Stimulated activated CD8-positive, alpha-beta memory T cell treated with anti-CD3 and anti-CD28 coated beads, Interleukin-15, amount 100 ng/mL, for 4 hours (primary cell): ENCODE measurements at regions not wholly inside any gene's neighbourhood (a gene's known extent, or its start where the extent isn't known, plus 50 kb on each side); places are given as distances from the start of the nearest gene placed in this dataset.
"Not testable (repeated sequence)": the region's sequence is repeated elsewhere in the genome, so short reads cannot be mapped to it uniquely, and the experiment has no call there.

ENCODE experiments used
- DNase-seq, 2 donors: peaks; one replicate each; pipeline ENCODE4 v3.0.0-alpha.2; 2020; ENCODE audit warnings: low read depth in 2 of 2

DNA sequence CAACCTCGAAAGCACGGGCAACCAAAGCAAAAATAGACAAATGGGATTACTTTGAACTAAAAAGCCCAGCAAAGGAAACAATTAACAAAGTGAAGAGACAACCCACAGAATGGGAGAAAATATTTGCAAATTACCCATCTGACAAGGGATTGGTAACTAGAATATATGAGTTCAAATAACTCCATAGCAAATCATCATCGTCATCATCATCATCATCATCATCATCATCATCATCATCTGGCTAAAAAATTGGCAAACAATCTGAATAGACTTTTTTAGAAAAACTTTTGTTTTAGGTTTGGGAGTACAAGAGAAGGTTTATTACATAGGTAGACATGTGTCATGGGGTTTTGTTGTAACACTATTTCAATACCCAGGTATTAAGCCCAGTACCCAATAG, 1239.3 kb upstream of the FAM98A start:
- DNase-seq = no peak

DNA sequence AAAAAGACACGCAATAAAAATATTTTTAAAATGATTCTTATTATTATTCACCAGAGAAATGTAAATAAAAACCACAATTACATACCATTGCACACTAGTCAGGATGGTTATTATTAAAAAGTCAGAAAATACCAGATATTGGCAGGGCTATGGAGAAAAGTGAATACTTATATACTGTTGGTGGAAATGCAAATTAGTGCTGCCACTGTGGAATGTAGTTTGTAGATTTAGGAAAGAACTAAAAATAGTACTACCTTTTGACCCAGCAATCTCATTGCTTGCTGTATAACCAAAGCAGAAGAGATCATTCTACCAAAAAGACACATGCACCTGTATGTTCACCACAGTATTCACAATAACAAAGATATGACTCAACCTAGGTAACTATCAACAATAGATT, 1237.3 kb upstream of the FAM98A start:
- no peak for DNase-seq

DNA sequence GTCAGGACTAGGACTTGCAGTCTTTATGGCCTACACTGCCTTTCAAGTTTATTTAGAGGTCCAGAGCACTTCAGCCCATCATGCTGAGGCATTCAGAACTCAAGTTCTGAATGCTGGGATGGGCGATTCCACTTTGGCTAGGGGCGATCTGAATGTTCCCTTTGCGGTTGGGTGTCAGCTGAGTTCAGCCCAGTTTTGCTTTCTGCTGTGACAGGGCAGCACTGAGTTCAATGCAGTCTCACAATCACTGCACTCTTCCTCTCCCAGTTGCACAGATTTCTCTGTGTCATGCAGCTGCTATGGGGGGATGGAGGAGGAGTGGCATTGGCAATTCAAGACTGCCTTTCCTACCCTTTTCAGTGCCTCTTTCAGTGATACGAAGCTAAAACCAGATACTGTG, 1232.0 kb upstream of the FAM98A start:
- DNase-seq = no peak

DNA sequence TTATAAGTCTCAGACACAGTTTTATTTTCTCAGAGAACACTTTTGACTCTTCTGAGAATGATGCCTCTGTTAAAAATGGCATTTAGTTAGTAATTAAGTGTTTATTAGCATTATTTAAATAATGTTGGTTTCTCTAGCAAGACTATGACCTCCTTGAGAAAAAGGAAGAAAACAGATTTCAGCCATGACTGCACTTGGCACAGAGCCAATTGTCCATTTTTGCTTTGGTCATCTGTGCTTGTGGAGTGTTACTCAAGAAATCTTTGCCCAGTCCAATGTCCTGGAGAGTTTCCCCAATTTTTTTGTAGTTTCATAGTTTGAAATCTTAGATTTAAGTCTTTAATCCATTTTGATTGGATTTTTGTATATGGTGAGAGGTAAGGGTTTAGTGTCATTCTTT, 1229.4 kb upstream of the FAM98A start:
- DNase-seq = no peak

DNA sequence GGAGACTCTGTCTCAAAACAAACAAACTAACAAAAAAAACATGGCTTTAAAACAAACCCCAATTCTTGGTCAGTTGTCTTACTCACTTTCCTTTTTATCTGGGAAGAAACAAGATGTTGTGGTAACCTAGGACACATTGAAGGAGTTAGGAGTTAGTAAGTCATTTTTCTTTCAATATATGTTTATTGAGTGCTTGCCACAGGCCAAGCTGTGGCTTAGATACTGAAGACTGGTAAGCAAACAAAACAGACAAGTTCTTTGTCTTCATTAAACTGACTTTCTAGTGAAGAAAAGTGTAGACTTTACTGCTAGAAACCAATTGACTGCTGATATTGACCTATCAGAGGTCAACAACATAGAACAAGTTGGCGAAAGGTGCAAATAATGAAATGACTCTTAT, 1228.3 kb upstream of the FAM98A start:
- DNase-seq = no peak

DNA sequence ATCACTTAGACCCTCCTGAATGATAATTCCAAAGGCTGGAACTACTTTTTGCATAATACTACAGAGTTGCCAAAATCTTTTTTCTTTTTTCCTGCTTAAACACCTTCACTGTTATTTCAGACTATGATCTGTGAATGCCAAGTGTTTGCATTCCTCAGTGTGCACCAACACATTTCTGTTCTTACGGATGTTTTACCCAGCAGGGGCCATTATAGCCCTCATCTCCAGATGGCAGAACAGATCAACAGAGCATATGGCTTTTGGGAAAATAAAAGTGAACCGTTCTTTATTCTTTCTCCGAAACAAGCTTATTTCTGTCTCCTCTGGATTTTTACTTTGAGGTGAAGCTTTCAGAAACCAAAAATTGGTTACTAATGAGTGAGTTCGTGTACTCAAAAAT, 1226.6 kb upstream of the FAM98A start:
- no peak for DNase-seq

DNA sequence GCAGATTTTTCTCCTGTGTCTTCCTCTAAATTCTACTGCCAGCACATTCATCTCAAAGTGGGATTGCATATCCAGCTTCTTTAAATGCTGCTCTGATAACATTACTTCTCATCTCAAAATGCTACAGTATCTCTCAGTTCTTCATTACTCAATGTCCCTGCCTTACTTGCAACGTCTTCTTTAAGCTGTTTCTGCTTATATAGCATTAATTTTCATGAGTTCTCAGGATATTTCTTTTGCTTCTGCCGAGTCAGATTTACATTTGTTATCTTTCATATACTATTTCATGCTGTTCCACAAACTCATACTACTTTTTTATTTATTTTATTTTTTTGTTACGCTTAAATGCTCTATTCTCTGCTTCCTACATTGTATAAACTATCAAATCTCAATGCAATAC, 1223.5 kb upstream of the FAM98A start:
- no peak for DNase-seq

DNA sequence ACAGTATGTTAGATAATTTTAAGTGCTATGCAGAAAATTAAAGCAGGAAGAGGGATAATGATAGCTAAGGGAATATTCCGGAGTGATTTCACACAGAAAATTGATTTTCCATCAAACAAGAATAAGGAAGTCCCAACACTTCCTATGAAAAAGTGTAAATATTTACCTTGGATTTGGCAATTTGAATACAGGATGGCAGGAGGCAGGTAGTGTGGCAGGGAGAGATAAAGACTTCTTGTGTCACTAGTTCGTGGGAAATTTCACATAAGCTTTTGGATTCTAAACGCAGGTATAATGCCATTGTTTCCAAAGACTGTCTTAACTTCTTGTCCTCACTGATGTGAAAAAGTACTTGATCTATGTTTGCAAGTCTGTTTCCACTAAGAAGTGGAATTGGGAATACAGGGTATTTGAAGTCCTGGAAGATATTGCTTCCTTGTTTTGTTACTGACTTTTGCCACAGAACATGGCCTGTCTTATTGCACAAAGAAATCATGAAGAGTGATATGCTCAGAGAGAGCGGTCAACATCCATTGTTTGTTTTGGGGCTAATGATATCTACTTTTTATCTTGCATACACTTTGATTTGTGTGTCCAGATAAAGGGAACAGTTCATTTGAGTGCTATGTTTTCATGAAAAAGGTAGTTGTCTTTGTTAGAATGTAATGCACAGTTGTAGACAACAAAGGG, 1216.1 kb upstream of the FAM98A start:
- no peak for DNase-seq

DNA sequence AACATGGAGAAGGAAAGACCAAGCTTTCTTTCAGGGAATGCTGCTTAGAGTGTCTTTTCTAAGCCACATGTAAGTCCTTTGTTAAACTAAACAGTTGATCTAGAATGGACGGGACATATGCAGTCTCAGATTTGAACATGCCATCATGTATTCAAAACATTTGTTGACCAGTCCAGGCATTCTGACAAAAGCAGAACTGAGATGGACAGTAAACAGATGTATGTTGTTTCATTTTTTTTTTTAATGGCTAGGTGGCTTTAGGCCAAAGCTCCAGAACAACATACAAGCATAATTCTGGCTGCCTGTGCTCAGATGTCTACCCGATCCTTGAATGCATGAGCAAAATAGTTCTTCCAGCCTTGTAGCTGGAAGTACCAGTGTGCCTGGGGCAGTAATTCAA, 1211.4 kb upstream of the FAM98A start:
- DNase-seq = no peak

DNA sequence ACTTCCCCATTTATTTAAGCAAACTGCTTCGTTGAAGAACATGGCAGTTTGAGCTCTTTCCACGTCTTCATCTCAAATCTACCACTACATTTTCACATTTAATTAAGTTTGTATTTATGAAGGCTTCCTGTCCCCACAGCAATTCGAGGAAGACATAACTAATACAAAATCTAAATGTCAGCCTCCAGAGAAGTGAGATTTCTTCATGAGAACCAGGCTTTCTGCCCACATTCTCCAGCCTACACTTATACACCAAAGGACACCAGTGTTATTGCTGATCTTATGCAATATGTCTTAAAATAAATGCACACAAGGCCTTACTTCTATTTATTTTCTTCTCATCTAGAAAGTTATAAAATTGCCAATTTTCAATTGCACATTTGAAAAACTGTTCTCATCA, 1209.3 kb upstream of the FAM98A start:
- no peak for DNase-seq

DNA sequence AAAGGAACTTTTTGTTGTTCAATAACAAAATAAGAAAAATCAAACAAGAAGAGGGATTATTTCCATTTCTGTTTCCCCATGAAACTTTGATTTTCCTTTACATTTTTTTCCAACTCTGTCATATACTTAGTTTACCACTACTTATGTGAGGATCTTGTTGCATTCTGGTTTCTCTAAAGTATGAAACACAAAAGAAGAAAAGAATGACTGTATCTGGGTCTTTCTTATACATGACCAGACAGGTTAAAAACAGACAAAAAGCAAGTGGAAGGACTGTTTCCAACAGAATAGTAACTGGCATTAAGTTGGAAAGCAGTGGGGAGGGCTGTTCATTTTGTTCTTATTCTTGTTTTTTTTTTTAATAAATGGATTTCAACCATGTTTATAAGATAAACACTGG, 1207.8 kb upstream of the FAM98A start:
- DNase-seq = no peak

DNA sequence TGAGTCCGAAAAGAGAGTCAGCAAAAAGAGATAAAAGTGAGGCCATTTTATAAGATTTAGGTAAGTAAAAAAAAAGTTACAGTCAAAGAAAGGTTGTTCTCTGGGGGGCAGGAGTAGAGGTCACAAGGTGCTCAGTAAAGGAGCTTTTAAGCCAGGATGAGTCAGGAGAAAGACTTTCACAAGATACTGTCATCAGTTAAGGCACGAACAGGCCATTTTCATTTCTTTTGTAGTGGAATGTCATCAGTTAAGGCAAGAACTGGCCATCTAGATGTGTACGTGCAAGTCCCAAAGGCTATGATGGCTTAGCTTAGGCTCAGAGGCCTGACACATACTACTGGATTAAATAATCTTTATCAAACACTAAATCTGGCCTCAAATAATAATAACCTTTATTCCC, 1207.3 kb upstream of the FAM98A start:
- DNase-seq = no peak

DNA sequence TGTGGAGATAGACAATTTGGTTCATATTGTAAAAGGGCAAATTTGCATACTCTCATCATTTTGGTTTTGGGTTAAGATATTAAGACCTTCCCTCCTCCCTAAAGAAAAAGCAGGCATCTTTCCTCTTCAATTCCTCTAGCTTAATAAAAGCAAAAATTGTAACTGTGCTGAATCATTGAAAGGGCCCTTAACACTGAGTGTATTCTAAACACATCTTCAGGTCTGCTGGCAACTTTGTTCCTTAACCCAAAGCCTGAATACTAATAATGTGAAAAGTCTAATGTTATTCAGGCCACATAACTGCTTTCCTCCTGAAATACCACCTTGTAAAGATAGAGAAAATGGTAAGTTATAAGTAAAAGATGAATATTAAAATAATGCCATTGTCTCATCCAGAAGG, 1200.5 kb upstream of the FAM98A start:
- no peak for DNase-seq

DNA sequence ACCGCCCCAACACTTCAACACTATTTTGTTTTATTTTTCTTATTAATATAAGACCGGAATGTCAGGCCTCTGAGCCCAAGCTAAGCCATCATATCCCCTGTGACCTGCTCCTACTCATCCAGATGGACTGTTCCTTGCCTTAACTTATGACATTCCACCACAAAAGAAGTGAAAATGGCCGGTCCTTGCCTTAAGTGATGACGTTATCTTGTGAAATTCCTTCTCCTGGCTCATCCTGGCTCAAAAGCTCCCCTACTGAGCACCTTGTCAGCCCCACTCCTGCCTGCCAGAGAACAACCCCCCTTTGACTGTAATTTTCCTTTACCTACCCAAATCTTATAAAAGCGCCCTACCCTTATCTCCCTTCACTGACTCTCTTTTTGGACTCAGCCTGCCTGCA, 1196.5 kb upstream of the FAM98A start:
- not testable (repeated sequence) for DNase-seq

DNA sequence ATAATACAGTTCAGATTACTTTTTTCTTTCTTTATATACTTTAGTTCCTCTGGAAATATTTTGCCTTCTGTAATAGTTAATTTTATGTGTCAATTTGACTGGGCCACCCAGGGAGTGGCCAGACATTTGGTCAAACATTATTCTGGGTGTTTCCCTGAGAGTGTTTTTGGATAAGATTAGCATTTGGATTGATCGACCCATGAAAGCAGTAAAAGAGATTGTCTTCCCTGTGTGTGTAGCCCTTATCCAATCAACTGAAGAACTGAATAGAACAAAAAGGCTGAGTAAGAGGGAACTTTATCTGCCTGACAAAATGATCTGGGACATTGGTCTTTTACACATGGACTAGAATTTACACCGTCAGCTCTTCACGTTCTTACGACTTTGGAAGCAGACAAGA, 1190.1 kb upstream of the FAM98A start:
- DNase-seq = no peak

DNA sequence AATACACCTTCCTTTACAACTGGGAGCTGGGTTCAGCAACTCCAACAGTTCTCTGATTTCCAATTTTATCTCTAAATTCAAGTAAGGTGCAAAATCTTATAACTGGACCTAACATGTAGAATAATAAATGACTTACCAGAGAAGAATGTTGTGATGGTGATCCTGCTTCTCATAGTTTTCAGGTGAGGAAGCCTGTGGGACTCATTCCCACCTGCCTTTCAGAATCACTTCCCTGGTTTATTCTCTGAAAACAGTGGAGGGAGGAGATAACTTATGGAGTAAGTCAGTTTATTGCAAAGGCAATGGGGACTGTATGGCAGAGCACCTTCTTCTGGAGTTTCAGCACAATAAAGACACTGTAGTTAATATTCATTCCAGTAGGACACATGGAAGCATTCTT, 1188.2 kb upstream of the FAM98A start:
- no peak for DNase-seq

DNA sequence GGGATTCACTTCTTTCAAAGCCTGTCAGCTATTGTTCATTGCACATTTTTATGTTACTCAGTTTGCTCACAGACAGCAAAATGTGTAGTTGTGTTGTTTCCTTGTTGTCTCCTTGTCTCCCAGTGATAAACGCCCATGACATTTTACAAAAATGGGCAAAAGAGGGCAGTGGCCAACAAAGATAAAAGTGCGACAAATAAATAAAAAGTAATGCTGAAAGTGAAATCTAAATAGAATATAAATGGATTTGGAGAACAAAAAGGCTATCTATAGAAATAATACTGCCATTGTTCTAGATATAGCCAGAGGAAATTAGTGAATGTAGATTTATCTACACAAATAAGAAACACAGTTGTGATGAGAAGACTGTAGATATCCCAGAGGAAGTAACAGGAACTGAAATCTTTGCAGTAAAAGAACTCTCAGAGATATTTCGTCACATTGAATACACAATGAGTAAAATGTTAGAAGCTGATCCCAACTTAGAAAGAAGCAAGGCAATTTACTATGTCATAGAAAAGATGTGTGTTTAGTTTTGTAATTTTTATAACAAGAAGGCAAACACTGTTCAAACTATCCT, 1186.2 kb upstream of the FAM98A start:
- DNase-seq = no peak

DNA sequence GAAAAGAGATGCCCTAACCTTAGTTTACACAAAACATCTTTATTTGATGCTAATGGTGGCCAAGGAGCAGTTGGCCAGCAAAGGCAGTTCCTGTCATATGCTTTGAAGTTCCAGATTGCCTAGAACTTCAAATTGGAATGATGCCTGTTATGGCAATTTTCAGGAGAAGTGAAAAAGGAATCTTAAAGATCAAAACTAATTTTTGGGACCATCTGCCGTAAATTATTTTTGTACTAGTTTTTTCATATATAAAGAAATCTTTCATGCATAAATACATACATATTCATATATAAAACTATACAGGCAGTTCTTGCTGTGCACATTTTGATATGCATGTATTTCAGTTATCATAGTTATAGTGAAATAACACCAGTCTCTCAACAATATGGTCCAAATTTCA, 1185.6 kb upstream of the FAM98A start:
- no peak for DNase-seq

DNA sequence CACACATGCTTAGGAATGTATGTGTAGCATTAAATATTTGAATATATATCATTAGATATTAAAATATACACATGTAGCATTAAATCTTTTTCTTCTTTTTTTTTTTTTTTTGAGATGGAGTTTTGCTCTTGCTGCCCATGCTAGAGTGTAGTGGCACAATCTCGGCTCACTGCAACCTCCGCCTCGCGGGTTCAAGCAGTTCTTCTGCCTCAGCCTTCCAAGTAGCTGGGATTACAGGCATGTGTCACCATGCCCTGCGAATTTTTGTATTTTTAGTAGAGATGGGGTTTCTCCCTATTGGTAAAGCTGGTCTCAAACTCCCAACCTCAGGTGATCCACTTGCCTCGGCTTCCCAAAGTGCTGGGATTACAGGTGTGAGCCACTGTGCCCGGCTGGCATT, 1151.6 kb upstream of the FAM98A start:
- not testable (repeated sequence) for DNase-seq

DNA sequence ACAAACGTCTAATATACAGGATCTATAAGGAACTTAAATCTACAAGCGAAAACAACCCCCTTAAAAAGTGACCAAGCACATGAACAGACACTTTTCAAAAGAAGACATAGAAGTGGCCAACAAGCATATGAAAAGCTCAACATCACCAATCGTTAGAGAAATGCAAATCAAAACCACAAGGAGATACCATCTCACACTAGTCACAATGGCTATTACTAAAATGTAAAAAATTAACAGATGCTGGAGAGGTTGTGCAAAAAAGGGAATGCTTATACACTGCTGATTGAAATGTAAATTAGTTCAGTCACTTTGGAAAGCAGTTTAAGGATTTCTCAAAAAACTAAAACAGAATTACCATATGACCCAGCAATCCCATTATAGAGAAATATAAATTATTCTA, 1148.5 kb upstream of the FAM98A start:
- no peak for DNase-seq

DNA sequence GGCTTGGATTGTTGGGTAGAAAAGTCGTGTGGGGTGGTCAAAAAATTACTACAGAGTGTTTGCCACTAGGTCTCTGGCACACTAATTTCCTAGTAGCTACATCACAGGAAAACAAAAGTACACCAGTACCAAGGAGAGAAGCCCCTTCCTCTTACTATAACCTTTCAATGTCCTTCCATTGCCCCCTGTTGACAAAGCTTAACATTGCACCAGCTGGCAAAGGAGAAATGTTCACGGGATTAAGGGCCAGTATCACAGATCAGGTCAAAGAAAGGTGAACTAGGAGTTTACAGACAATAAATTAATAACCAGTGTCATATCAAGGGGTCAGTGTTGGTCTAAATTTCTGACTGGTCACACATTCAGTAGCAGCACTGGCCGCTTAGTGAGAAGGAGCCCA, 1139.6 kb upstream of the FAM98A start:
- DNase-seq = no peak

DNA sequence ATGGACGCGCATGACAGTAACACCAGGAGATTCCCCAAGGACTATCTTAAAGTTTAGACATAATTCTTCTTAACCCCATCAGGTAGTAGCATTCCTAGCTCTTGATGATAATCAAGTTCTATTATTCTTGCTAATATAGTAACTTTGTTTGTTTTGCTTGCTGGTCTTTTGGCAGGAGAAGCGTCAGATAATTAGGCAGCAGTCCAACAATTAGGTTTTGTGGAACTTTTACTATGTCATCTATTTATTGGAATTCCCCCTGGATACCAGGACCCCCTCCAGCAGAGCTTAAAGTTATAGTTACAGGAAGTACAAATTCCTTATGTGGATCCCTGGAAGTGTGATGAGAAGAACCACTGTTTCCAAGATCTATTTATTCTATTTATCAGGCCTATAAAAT, 1138.0 kb upstream of the FAM98A start:
- no peak for DNase-seq

DNA sequence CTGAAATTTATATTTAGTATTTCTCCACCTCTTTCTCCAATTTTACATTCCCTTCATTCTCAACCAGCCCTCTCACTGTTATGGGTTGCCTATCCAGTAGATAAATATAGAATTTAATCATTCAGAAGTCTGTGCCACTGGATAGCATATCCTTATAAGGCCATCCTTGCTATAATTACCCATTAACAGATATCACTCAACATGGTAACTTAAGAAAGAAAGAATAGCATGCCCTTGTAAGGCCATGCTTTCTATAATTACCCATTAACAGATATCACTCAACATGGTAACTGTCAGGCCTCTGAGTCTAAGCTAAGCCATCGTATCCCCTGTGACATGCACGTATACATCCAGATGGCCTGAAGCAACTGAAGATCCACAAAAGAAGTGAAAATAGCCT, 1137.4 kb upstream of the FAM98A start:
- DNase-seq = no peak

DNA sequence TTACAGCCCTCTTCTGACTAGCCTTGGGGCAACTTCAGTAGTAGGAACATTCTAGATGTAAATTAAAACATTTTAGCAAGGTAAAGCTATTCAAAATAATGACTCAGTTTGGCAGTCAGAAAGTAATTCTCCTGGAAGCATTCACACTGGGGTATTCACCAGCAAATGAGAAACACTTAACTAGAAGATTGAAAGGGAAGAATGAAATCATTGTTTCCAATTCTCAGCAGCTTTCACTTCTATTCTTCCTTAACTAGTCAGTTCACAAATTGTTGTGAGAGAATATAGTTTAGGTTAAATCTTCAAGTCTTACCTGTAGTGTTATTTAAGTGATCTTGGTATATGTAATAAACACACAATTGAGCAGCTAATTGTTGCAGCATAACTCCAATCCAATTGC, 1135.6 kb upstream of the FAM98A start:
- no peak for DNase-seq
